LHCN-M2 (cell line): ENCODE measurements at regions not wholly inside any gene's neighbourhood (a gene's known extent, or its start where the extent isn't known, plus 50 kb on each side); places are given as distances from the start of the nearest gene placed in this dataset.

Experiments used
- DNase-seq: peaks from one replicate; pipeline ENCODE4 v3.0.0-alpha.2; 2012; ENCODE audit warnings: low read depth

GRCh38 chr1:87812871-87813577 is 484.3 kb downstream of the LMO4 start:
- no peak for DNase-seq

- DNase-seq: no peak
Measured at GRCh38 chr1:87814573-87814972, 485.9 kb downstream of the LMO4 start.

DNA sequence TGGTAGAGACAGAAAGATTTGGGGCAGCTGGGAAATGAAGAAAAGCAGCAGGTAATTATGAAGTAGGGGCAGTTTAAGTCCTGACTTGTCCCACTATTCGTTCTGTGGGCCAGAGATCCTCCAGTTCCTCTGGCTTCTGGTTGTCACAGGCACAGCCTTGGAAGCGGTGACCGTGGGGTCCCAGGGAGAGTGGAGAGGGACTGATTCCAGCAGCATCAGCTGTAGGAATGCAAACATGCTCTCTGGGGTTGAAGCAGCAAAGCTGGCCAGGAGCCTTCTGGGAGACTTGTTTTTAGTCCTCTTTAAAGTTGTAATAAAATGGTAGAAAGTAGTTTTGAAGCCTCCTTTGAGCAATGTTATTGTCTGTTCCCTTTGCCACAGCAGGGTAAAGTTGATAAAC is 488.0 kb downstream of the LMO4 start:
- no peak for DNase-seq

DNA sequence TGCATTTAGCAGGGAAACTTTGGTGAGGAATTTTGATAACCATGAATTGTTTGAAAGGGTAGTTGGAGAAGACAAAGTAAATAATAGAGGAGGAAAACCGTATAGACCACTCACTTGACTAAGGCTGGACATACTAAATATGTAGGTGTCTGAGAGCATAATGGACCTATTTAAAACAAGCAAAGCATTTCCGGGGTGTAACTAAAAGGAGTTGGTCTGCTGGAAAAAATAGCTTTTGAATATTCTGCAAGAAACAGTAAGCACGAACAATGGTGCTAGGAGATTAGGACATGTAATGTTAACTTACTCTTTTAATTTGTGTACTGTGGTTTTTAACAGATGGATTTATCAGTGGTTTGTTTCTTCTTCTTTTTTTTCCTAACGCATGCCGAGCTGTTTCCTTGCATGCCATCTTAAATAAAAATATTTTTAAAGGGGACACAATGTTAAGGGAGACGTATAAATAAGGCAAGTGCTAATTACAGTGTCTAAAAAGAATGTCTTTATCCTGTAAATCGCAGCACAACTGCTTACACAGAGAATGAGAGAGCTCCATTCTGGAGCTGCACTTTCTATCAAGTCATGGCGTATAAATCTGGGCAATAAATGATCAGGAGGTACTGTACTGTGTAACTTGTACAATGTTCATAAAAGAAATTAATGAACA is 492.1 kb downstream of the LMO4 start:
- DNase-seq: no peak

GRCh38 chr1:87821335-87821697 is 492.6 kb downstream of the LMO4 start:
- no peak for DNase-seq

DNA sequence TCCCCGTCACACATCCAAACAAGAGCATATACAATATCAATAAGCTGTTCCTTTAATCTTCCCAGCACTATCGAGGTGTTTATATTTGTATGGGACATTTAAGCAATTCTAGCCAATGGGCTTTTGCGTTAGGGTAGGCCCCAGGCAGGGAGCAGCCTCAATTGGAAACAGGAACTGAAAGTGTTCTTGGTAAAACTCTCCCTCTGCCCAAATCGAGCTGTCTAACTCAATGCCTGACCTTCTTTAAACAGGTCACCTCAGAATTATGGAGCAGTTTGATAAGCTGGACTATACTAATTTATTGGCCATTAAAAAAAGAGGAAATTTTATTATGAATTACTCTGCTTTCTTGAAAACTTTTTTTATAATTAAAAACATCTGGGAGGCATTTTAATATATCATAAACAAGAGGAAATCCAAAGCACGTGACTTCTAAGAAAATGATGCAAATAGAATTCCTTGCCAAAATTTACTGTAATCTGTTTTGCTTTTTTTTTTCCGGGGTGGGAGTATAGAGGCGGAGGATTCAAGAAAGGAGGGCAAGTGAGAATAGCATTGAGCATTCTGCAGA is 498.1 kb downstream of the LMO4 start:
- DNase-seq: peak; percentile 19

- DNase-seq: no peak
Measured at GRCh38 chr1:87829360-87829759, 500.7 kb downstream of the LMO4 start.

GRCh38 chr1:87830432-87830978 is 501.8 kb downstream of the LMO4 start:
- DNase-seq: no peak

GRCh38 chr1:87833166-87833565 is 504.5 kb downstream of the LMO4 start:
- no peak for DNase-seq

DNA sequence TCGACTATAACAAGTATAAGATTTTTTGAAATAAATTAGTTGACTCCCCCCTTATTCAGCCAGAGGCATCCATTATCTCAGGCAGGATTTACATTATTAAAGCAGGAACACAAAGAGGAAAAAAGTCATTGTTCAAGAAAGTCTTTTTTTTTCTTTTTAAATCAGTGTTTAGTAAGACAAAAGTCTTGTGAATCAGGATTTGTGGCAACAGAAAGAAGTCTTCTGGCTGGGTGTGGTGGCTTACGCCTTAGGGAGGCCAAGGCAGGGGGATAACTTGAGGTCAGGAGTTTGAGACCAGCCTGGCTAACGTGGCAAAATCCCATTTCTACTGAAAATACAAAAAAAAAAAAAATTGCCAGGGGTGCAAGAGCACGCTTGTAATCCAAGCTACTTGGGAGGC is 505.5 kb downstream of the LMO4 start:
- no peak for DNase-seq

GRCh38 chr1:87834941-87835340 is 506.3 kb downstream of the LMO4 start:
- no peak for DNase-seq

DNA sequence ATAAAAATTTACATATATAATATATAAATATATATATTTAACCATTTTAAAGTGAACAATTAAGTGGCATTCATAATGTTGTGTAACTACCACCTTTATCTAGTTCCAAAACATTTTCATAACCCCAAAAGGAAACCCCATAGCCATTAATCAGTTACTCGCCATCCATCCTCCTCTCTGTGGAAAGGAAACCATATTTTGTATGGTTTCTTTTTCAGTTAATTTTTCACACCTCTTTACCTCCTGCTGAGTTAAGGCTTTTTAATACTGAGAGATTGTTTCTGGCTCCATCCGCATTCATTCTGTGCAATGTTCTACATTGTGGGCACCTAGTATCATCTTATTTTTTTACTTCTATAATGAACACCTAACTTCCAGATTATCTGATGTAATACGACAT is 512.1 kb downstream of the LMO4 start:
- no peak for DNase-seq

DNA sequence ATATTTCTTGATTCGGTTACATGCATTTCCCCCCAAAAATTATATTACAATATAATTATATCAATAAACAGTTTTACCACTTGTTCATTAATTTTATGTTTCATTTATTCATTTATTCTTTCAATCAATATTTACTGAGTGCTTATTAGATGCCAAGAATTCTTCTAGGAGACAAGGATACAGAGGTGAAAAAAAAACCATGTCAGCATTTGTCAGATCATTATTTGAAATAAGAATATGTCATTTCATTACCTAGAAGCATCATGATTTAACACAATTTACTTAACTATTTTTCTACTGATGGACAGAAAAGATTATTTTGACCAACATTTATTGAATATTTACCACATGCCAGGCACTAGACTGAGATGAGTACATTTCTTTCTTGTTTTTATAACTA is 512.7 kb downstream of the LMO4 start:
- DNase-seq: no peak

- no peak for DNase-seq
Measured at GRCh38 chr1:87842156-87842555, 513.5 kb downstream of the LMO4 start.

DNA sequence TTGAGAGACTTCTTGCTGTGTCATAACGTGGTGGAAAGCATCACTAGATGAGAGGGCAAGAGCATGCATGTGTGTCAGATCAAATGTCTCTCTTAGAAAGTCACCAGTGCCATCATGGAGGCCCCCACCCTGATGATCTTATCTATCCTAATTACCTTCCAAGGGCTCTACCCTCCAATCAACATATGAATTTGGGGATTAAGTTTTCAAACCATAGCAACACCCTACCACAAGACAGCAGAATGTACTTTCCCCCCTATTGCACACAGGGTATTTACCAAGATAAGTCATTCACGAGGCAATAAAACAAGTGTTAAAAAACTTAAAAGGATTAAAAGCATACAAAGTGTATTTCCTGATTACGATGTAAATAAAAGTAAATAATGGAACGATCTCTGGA is 515.6 kb downstream of the LMO4 start:
- DNase-seq: no peak

- no peak for DNase-seq
Measured at GRCh38 chr1:87851490-87851889, 522.8 kb downstream of the LMO4 start.

- no peak for DNase-seq
Measured at GRCh38 chr1:87852410-87853161, 523.9 kb downstream of the LMO4 start.

DNA sequence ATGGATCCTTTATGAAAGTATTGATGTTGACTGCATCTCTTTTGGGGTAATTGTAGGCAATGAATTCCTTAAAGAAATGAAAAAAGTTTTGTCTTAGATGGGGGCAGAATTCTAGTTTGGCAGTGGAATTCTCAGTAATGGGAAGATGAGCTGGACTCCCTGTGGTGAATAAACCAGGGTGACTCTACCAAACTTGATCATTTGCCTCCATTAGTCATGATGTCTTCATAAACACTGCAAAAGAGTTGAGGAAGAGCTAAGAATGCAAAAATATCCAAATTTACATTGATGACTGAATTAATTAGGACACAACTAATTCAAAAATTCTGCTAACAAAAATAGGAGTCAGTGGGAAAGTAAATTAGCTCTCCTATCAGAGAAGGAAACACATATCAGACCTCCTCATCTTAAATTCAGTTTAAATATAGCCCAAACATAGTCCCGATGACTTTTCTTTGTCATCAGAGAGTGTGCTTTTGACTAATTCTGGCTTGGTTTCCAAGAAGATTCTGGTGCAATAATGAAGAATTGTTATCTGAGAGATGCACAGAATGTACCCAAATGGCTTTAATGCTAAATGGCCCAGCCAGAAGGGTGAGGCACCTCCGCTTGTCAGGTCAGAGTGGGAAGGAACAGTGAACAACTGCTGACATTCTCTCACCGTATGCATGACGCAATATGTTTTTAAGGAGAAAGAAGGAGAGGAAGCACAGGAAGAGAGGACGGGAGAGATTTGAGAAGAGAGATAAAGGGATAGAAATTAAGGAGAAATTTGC is 525.1 kb downstream of the LMO4 start:
- peak; percentile 29 for DNase-seq

- DNase-seq: no peak
Measured at GRCh38 chr1:87863317-87863716, 534.6 kb downstream of the LMO4 start.

DNA sequence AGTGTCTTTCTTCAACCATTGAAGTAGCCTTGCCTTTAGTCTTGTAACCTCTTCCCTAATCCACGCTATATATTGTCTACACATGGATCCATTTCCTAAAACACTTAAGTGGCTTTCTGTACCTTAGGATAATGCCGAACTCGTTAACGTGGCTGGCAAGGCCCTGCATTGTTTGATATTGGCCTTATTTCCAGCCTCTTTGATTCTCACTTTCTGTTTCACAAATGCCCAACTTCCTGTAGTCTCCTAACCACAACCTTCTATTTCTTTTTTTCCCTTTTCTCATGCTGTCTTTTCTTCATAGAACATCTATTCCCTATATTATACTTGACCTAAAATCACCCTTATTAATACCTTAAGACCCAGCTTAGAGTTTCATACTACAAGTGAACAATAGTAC is 536.0 kb downstream of the LMO4 start:
- no peak for DNase-seq

GRCh38 chr1:87866416-87866815 is 537.7 kb downstream of the LMO4 start:
- DNase-seq: no peak
